KBM-7 (cell line): ENCODE measurements at regions not wholly inside any gene's neighbourhood (a gene's known extent, or its start where the extent isn't known, plus 50 kb on each side); places are given as distances from the start of the nearest gene placed in this dataset.
"Not testable (repeated sequence)": the region's sequence is repeated elsewhere in the genome, so short reads cannot be mapped to it uniquely, and the experiment has no call there.

ENCODE experiments used
- DNase-seq: peaks from one replicate; pipeline ENCODE4 v3.0.0-alpha.2; 2015
- in situ Hi-C: fragments of 300-500 bp; cut with MboI; formaldehyde crosslinking; loops from 2 replicates; pipeline ENCODE4 v1.14.3; 2020; ENCODE audit warnings: low sequenced_read_pairs, low pct_unique_long_range_greater_than_20kb, mixed read lengths

DNA sequence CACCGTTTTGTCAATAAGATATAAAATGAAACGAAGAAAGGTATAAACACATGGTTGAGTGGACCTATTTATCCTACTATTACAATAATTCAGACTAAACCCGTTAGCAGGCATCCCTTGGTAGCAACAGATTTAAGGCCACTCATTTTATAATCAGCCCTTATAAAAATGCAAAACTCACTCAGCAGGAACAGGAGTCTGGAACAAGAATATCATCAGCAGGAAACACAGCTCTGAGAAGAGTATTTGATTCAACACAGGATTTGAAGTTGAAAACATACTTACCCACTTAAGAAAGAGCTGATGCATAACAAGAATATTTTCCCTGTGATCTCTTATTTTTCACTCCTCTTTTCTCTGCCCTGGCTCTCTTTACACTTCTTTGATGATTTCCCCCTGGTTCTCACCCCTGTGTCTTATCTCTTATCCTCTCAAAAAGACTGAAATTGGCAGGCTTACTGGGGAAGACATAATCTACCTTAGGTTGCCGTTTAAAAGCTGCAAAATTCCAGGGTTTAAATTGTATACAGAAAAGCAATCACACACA lies 1722.7 kb downstream of the SLITRK5 start:
- DNase-seq = no peak
- in situ Hi-C loops = no loop called here

GRCh38 chr13:89401264-89401675 lies 1730.1 kb downstream of the SLITRK5 start:
- in situ Hi-C loops = no loop called here

DNA sequence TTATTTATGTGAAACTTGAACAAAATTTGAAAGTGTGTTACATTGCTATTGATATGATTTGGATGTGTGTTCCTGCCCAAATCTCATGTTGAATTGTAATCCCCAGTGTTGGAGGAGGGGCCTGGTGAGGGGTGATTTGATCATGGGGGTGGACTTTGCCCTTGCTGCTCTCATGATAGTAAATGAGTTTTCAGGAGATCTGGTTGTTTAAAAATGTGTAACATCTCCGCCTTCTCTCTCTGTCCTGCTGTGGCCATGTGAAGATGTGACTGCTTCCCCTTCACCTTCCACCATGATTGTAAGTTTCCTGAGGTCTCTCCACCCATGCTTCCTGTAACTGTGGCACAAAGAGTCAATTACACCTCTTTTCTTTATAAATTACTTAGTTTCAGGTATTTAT lies 1731.0 kb downstream of the SLITRK5 start:
- no peak for DNase-seq
- in situ Hi-C loops = no loop called here

More at GRCh38 chr13:89401264-89401675, 1730.1 kb downstream of the SLITRK5 start:
- DNase-seq = peak; percentile 64

DNA sequence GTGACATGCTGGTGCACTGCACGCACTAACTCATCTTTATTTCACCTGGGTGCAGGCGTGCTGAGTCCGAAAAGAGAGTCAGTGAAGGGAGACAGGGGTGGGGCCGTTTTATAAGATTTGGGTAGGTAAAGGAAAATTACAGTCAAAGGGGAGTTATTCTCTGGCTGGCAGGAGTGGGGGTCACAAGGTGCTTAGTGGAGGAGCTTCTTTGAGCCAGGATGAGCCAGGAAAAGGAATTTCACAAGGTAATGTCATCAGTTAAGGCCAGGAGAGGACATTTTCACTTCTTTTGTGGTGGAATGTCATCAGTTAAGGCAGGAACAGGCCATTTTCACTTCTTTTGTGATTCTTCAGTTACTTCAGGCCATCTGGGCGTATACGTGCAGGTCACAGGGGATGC lies 1734.9 kb downstream of the SLITRK5 start:
- in situ Hi-C loops, DNase-seq: not testable (repeated sequence)

DNA sequence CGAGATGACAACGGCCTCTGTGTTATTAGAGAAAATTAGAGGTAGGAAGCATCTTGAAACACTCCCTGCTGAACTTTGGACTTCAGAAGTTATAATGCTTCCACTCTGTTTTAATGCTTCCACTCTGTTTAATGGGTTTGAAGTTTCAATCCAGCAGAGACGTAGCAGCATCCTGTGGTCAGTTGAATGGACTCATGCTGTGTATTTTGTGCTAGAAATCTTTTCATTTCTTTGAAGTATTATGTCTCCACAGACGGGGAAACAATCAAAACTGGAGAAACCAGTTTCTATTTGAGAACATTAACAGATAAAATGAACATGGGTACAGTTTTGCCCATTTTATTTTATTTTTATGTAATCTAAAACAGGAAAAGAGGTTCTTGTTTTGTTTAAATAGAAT lies 1736.2 kb downstream of the SLITRK5 start:
- in situ Hi-C loops = no loop called here
- DNase-seq = no peak

GRCh38 chr13:89432997-89433396 lies 1761.8 kb downstream of the SLITRK5 start:
- no peak for DNase-seq
- in situ Hi-C loops = no loop called here

- DNase-seq, in situ Hi-C loops: not testable (repeated sequence)
Observed at GRCh38 chr13:89434624-89435023, 1763.5 kb downstream of the SLITRK5 start.

GRCh38 chr13:89454681-89455080 lies 1783.5 kb downstream of the SLITRK5 start:
- in situ Hi-C loops = no loop called here
- no peak for DNase-seq

DNA sequence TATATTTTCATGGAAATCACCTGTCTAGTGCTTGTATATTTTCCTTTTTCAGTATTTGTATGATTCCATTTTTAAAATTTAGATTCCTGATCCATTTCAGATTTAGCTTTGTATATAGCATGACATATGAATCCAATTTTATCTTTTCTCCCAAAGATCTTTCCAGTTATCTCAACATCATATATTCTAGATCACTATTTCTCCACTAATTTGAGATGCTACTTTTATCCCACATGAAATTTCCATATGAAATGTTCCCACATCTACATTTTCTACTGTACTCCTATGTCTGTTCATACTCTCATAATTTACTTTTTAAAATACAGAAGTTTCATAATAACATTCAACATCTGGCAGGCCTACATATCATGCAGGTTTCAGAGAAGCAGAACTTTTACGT lies 1784.1 kb downstream of the SLITRK5 start:
- in situ Hi-C loops = no loop called here
- DNase-seq = no peak

GRCh38 chr13:89455741-89456140 lies 1784.6 kb downstream of the SLITRK5 start:
- in situ Hi-C loops = no loop called here

GRCh38 chr13:89457977-89458376 lies 1786.8 kb downstream of the SLITRK5 start:
- DNase-seq = no peak
- in situ Hi-C loops = no loop called here

More at GRCh38 chr13:89455741-89456140, 1784.6 kb downstream of the SLITRK5 start:
- DNase-seq = no peak

DNA sequence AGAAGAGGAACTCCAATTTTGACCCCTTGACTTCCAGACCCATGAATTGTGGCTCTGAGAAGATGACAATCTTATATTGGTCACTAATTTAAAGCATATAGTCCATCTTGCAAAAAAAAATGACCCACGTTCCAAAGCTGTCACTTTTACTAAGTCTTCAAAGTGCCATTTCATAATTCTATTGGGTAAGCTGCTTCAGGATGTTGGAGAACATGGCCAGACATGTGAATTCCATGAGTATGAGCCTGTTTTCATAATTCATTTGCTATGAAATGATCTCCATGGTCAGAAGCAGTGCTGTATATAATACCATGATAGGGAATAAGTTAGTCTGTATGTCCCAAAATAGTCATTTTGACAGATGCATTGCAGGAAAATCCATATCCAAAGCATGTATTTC lies 1787.3 kb downstream of the SLITRK5 start:
- in situ Hi-C loops = no loop called here
- no peak for DNase-seq

DNA sequence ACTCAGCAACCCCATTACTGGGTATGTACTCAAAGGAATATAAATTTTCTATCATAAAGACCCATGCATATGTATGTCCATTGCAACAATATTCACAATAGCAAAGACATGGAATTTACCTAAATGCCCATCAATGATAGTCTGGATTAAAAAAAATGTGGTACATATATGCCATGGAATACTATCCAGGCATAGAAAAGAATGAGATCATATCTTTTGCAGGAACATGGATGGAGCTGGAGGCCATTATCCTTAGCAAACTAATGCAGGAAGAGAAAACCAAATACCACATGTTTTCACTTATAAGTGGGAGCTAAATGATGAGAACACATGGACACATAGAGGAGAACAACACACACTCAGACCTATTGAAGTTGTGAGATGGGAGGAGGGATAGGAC lies 1789.7 kb downstream of the SLITRK5 start:
- DNase-seq, in situ Hi-C loops: not testable (repeated sequence)

DNA sequence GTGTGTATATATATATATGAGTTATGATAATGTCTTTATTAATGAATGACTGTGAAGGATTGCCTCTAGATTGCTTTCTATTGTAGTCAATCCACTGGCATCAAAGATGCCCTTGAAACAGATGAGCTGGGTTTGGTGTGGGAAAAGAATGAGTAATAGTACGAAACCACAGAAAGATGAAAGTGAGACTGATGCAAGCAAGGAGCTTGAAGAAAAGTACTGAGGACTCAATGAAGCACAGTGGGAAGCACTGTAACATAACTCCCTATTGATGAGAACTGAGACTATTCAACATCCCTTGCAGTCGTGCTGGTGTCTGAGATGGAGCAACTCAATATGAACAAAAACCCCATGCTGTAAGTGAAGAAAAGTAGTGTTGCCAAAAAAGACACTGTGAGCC lies 1794.2 kb downstream of the SLITRK5 start:
- in situ Hi-C loops = no loop called here
- DNase-seq = no peak

GRCh38 chr13:89468081-89468480 lies 1796.9 kb downstream of the SLITRK5 start:
- no peak for DNase-seq
- in situ Hi-C loops = no loop called here

DNA sequence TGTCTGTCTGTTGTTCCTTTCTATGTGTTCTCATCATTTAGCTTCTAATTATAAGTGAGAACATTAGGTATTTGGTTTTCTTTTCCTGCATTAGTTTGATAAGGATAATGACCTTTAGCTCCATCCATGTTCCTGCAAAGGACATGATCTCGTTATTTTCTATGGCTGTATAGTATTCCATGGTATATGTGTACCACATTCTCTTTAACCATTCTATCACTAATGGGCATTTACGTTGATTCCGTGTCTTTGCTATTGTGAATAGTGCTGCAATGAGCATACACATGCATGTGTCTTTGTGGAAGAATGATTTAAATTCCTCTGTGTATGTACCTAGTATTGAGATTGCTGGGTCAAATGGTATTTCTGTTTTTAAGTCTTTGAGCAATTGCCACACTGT lies 1799.7 kb downstream of the SLITRK5 start:
- no peak for DNase-seq
- in situ Hi-C loops = no loop called here

DNA sequence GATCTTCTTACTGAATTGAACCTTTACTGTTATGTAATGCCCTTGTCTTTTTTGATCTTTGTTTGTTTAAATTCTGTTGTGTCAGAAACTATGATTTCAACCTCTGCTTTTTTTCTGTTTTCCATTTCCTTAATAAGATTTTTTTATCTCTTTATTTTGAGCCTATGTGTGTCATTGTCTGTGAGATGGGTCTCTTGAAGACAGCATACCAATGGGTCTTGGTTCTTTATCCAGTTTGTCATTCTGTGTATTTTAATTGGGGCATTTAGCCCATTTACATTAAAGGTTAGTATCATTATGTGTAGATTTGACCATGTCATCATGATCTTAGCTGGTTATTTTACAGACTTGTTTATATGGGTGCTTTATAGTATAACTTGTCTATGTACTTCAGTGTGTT lies 1803.3 kb downstream of the SLITRK5 start:
- no peak for DNase-seq
- in situ Hi-C loops = no loop called here

DNA sequence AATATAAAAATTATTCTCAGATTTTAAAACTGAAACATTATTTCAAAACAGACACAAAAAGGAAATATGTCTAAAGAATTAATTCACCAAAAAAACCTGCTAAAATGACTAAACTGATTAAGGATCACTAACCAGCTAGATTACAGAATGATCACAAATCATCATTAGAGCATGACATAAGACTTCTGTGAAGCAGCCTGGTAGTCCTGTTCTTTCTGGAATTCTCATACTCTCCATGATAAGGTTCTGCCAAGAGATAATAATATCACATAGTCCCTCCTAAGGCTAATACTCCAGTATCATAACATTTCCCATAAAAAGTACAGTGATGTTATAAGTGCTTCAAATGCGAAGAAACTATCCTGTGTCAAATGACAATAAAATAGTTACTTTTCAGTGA lies 1814.9 kb downstream of the SLITRK5 start:
- in situ Hi-C loops = no loop called here

GRCh38 chr13:89486709-89487108 lies 1815.5 kb downstream of the SLITRK5 start:
- no peak for DNase-seq
- in situ Hi-C loops = no loop called here

More for the DNA sequence above, 1814.9 kb downstream of the SLITRK5 start:
- DNase-seq = no peak

DNA sequence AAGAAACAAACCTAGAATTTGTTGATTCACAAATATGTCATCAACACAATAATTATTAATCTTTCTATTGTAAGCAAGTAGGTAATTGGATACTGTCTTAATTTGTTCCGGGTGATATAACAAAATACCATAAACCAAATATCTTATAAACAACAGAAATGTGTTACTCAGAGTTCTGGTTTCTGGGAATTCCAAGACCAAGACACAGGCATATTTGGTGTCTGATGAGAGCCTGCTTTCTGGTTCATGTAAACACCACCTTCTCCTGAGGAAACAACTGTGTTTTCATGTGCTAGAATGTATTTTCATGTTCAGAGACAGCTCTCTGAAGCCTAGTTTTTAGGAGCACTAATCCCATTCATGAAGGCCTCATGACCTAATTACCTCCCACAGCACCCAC lies 1819.5 kb downstream of the SLITRK5 start:
- in situ Hi-C loops = no loop called here
- no peak for DNase-seq

GRCh38 chr13:89496478-89496877 lies 1825.3 kb downstream of the SLITRK5 start:
- in situ Hi-C loops = no loop called here
- no peak for DNase-seq

- DNase-seq = no peak
- in situ Hi-C loops = no loop called here
Observed at GRCh38 chr13:89497658-89498057, 1826.5 kb downstream of the SLITRK5 start.
